Activated CD4-positive, alpha-beta memory T cell treated with anti-CD3 and anti-CD28 coated beads for 36 hours (primary cell): ENCODE measurements at regions not wholly inside any gene's neighbourhood (a gene's known extent, or its start where the extent isn't known, plus 50 kb on each side); places are given as distances from the start of the nearest gene placed in this dataset.

Source experiments
- CTCF ChIA-PET: fragments of 350-600 bp; sonication (Branson Sonifier 250); formaldehyde crosslinking; loops from one replicate; lab custom pipeline; 2021; ENCODE audit warnings: antibody characterized with exemption, inconsistent platforms; lab: Charles Lee
- POLR2A ChIA-PET: fragments of 350-600 bp; sonication (Branson Sonifier 250); formaldehyde crosslinking; loops from one replicate; lab custom pipeline; 2021; ENCODE audit warnings: antibody characterized with exemption; lab: Charles Lee
- DNase-seq: peaks from one replicate; pipeline ENCODE4 v3.0.0-alpha.2; 2020
- H3K27ac Mint-ChIP-seq: one replicate; pipeline ENCODE4 v1.8.0; 2021; ENCODE audit warnings: mixed read lengths
- H3K27me3 Mint-ChIP-seq: one replicate; pipeline ENCODE4 v1.8.0; 2021; ENCODE audit warnings: mixed read lengths
- H3K36me3 Mint-ChIP-seq: one replicate; pipeline ENCODE4 v1.8.0; 2021; ENCODE audit warnings: mixed read lengths
- H3K4me1 Mint-ChIP-seq: one replicate; pipeline ENCODE4 v1.8.0; 2021; ENCODE audit warnings: low read depth, mixed read lengths
- H3K4me3 Mint-ChIP-seq: one replicate; pipeline ENCODE4 v1.8.0; 2021; ENCODE audit warnings: mild to moderate bottlenecking, mixed read lengths
- H3K9me3 Mint-ChIP-seq: one replicate; pipeline ENCODE4 v1.8.0; 2021; ENCODE audit warnings: mixed read lengths
- intact Hi-C: fragments of 100-400 bp; cut with micrococcal nuclease; formaldehyde crosslinking; loops from one replicate; pipeline ENCODE4 v1.15.1; 2023

DNA sequence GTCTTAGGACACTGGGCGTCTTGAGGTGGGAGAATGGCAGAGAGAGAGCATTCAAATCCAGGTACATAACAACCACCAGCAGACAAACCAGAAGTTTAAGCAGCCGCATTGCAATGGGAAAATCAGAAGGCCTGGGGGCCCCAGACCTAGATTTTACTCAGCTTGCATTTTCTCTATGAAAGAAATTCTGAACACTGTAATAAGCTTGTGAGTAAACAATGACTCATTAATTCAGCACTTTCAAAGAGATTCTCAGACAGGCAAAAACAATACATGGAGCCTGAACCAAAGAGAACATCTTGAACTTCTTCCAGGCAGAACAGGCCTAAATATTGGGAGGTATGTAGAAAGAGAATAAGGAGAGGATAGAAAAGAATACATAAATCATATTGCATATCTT lies 69.8 kb upstream of the IFNG-AS1 start:
- no peak overlapping the region for H3K4me3 Mint-ChIP-seq
- ChIA-PET POLR2A (no interaction called here), CTCF (no interaction called here)
- H3K27me3 Mint-ChIP-seq, result peaks cover 2% of the 10 kb centered on the region
- H3K9me3 Mint-ChIP-seq, result no peaks in the 10 kb centered on the region
- no peak overlapping the region for H3K27ac Mint-ChIP-seq
- DNase-seq, result no peak
- intact Hi-C loops, result no loop called here
- peaks cover 16% of the 10 kb centered on the region for H3K4me1 Mint-ChIP-seq
- H3K36me3 Mint-ChIP-seq, result no peaks in the 10 kb centered on the region

DNA sequence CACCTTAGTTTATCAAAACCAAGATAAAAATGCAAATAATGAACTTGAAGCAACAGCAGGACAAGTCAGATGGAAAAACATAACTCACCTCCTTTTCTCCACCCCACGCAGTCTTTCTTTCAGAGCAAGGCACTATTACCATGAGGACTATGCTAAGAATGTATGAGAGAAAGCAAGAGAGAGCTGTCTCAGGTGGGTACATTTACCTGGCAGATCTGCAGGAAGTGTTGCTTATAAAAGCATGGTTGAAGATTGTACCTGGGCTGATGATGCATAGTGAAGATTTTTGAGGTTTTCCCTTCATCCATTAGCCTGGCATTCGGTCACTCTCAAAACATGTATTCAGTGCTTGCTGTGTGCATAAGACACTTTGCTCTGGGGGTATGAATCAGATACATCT lies 68.8 kb upstream of the IFNG-AS1 start:
- H3K4me1 Mint-ChIP-seq, result peaks cover 17% of the 10 kb centered on the region
- no peak overlapping the region for H3K27ac Mint-ChIP-seq
- no peaks in the 10 kb centered on the region for H3K36me3 Mint-ChIP-seq
- no peak for DNase-seq
- ChIA-PET CTCF (interaction anchor here (1.0 to 1.4 kb wide), 2 partner anchors 12 to 22 kb away, joined by 3 to 4 read pairs; no protein-coding TSS in a partner anchor), POLR2A (no interaction called here)
- no peaks in the 10 kb centered on the region for H3K9me3 Mint-ChIP-seq
- intact Hi-C loops, result no loop called here
- H3K27me3 Mint-ChIP-seq, result peaks cover 2% of the 10 kb centered on the region
- no peak overlapping the region for H3K4me3 Mint-ChIP-seq

DNA sequence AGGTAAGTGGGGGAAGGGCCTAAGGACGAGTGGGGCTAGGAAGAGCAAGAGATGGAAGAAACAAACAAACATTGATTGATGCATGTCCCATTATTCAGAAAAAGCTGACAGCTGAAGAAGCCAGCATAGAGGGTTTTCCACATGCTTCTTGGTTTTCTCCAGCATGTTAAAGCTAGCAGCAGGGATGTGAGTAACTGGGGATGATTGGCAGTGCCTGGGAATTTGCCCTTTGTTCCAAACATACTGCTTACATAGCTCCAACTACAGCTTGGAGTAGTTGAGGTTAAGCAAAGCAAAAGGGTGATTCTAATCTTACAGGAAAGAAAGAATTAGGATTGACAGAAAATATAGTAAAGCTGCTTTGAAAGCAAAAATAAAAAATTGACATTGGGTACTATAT lies 68.0 kb upstream of the IFNG-AS1 start:
- no peaks in the 10 kb centered on the region for H3K9me3 Mint-ChIP-seq
- H3K4me3 Mint-ChIP-seq, result no peak overlapping the region
- intact Hi-C loops, result no loop called here
- H3K36me3 Mint-ChIP-seq, result no peaks in the 10 kb centered on the region
- CTCF ChIA-PET, result interaction anchor here (0.5 to 1.4 kb wide), 5 partner anchors 13 to 1720 kb away, joined by 3 to 4 read pairs (median 3); no protein-coding TSS in a partner anchor
- peaks cover 2% of the 10 kb centered on the region for H3K27me3 Mint-ChIP-seq
- POLR2A ChIA-PET, result no interaction called here
- no peak overlapping the region for H3K27ac Mint-ChIP-seq
- no peak for DNase-seq
- H3K4me1 Mint-ChIP-seq, result peaks cover 22% of the 10 kb centered on the region

DNA sequence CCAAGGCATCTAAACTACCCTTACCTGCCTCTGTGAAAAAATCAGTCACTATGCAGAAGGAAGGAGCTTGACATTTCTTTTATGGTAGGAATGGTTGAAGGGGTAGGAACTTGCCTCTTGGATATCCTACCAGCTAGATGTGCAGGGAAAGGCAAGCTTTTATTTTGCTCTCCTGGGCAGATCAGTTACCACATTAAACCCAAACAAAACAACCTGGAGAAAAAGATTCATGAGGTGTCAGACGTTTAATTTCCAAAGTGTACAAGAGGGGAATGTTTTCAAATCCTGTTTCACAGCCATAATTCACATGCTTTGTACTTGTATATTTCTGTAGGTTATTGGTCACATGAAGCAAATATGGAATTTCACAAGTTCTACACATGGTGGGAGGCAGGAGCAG lies 67.0 kb upstream of the IFNG-AS1 start:
- H3K27ac Mint-ChIP-seq, result no peak overlapping the region
- no peaks in the 10 kb centered on the region for H3K36me3 Mint-ChIP-seq
- DNase-seq, result no peak
- intact Hi-C loops, result no loop called here
- no peaks in the 10 kb centered on the region for H3K9me3 Mint-ChIP-seq
- H3K4me1 Mint-ChIP-seq, result peaks cover 20% of the 10 kb centered on the region
- no peaks in the 10 kb centered on the region for H3K27me3 Mint-ChIP-seq
- ChIA-PET POLR2A (no interaction called here), CTCF (no interaction called here)
- H3K4me3 Mint-ChIP-seq, result no peak overlapping the region

DNA sequence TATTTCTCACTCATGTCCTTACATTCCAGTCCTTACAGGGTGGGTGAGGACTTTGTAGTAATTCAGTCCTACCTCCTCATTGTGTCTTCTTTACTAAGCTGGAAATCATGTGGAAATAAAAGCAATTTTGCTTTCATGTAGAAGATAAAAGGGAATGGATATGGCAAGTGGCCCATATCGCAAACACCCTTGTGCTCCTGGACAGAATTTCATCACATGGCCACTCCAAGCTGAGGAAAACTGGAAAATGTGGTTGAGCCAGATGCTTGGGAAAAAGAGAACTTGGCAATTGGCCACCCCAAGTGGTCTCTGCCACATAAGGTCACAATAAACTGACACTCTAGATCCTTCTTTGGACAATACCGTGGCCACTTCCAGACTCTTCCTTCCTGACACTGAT lies 64.2 kb upstream of the IFNG-AS1 start:
- no peaks in the 10 kb centered on the region for H3K36me3 Mint-ChIP-seq
- no peaks in the 10 kb centered on the region for H3K9me3 Mint-ChIP-seq
- H3K4me3 Mint-ChIP-seq, result no peak overlapping the region
- DNase-seq, result no peak
- H3K4me1 Mint-ChIP-seq, result peaks cover 12% of the 10 kb centered on the region
- intact Hi-C loops, result no loop called here
- ChIA-PET POLR2A (no interaction called here), CTCF (interaction anchor here (1.7 kb wide), 1 partner anchor 18 kb away, joined by 9 read pairs; no protein-coding TSS in a partner anchor)
- H3K27ac Mint-ChIP-seq, result no peak overlapping the region
- H3K27me3 Mint-ChIP-seq, result no peaks in the 10 kb centered on the region

DNA sequence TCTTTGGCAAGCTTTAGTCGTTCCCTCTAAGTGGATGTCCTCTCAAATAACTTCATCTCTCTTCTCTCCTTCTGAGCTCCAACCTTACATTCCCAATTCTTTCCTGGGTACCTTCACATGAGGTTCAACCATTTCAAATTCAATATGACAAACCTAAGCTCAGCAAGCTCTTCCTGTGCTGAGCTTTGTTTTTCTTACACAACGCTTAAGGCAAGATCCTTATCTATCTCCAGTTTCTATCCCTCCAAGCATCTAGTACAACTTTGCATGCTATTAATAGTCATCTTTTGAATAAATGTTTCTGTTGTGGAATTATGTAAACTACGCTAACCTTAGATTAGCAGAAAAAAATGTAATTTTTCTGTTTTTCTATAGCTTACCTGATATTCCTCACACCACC lies 63.7 kb upstream of the IFNG-AS1 start:
- Mint-ChIP-seq H3K9me3 (no peaks in the 10 kb centered on the region), H3K27ac (no peak overlapping the region), H3K36me3 (no peaks in the 10 kb centered on the region), H3K4me3 (no peak overlapping the region), H3K27me3 (no peaks in the 10 kb centered on the region), H3K4me1 (peaks cover 7% of the 10 kb centered on the region)
- DNase-seq, result no peak
- intact Hi-C loops, result no loop called here
- CTCF ChIA-PET, result interaction anchor here (1.7 kb wide), 1 partner anchor 17 kb away, joined by 9 read pairs; no protein-coding TSS in a partner anchor
- POLR2A ChIA-PET, result no interaction called here

DNA sequence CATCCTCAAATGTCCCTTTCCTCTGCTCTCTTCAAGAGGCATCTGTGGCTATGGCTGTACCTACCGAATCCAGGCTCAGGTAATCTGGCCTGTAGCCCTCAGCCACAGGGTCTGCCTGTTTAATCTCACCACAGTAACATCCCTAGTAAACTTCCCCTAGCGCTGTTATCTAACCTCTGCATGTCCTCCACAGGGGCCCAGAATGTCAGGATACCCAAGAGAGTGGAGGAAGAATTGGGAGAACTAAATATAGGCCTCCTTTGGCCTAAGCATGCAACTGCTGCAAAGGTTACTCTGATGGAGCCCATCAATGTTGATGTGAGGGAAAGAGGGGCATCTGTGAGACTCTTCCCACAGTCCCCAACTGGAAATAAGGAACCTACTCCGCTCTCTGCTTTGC lies 63.2 kb upstream of the IFNG-AS1 start:
- H3K9me3 Mint-ChIP-seq, result no peaks in the 10 kb centered on the region
- no peaks in the 10 kb centered on the region for H3K27me3 Mint-ChIP-seq
- intact Hi-C loops, result no loop called here
- no peaks in the 10 kb centered on the region for H3K36me3 Mint-ChIP-seq
- peaks cover 6% of the 10 kb centered on the region for H3K4me1 Mint-ChIP-seq
- DNase-seq, result no peak
- ChIA-PET CTCF (interaction anchor here (1.7 kb wide), 1 partner anchor 17 kb away, joined by 9 read pairs; no protein-coding TSS in a partner anchor), POLR2A (no interaction called here)
- H3K4me3 Mint-ChIP-seq, result no peak overlapping the region
- H3K27ac Mint-ChIP-seq, result no peak overlapping the region

DNA sequence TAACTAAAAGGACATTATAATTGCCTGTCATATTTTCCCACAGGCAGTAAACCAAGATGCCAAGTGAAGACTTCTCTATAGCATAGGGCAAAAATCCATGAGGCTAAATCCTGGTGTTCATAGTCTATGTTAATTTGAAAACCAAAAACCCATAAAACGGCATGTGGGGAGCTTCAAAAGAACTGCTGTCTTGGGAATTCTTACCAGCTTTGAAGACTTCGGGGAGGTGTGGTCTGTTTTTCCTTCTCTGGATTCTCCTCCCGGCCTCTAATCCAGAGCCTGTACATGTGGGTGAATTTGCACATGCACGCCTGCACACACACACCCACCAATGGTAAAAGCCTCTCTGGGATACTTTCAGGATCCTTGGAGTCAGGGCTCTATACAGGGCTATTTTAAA lies 61.9 kb upstream of the IFNG-AS1 start:
- H3K36me3 Mint-ChIP-seq, result no peaks in the 10 kb centered on the region
- H3K9me3 Mint-ChIP-seq, result no peaks in the 10 kb centered on the region
- H3K4me3 Mint-ChIP-seq, result no peak overlapping the region
- no peak overlapping the region for H3K27ac Mint-ChIP-seq
- no peaks in the 10 kb centered on the region for H3K27me3 Mint-ChIP-seq
- peaks cover 6% of the 10 kb centered on the region for H3K4me1 Mint-ChIP-seq
- CTCF ChIA-PET, result interaction anchor here (1.0 kb wide), 1 partner anchor 15 kb away, joined by 3 read pairs; no protein-coding TSS in a partner anchor
- POLR2A ChIA-PET, result no interaction called here
- no peak for DNase-seq
- intact Hi-C loops, result no loop called here

DNA sequence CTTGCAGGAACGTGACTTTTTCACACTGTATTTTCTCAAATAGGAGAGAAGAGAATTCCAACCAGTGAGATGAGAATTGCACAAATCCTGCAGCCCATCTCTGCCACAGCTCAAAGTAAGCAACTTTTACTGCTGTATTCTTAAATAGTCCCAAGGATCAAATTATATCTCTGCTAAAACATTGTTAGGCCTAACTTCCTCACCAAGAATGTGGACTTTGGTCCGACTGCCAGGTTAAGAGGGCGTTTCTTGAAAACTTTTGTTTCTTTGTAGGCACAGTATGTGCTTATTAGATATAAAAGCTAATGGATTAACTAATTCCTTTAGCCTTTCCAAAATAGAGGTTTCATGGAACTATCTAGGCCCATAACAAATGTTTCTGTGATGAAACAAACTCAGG lies 61.4 kb upstream of the IFNG-AS1 start:
- ChIA-PET POLR2A (no interaction called here), CTCF (interaction anchor here (1.0 kb wide), 1 partner anchor 15 kb away, joined by 3 read pairs; no protein-coding TSS in a partner anchor)
- intact Hi-C loops, result no loop called here
- no peaks in the 10 kb centered on the region for H3K27me3 Mint-ChIP-seq
- H3K36me3 Mint-ChIP-seq, result no peaks in the 10 kb centered on the region
- H3K27ac Mint-ChIP-seq, result no peak overlapping the region
- H3K4me3 Mint-ChIP-seq, result no peak overlapping the region
- peaks cover 6% of the 10 kb centered on the region for H3K4me1 Mint-ChIP-seq
- no peak for DNase-seq
- H3K9me3 Mint-ChIP-seq, result no peaks in the 10 kb centered on the region

DNA sequence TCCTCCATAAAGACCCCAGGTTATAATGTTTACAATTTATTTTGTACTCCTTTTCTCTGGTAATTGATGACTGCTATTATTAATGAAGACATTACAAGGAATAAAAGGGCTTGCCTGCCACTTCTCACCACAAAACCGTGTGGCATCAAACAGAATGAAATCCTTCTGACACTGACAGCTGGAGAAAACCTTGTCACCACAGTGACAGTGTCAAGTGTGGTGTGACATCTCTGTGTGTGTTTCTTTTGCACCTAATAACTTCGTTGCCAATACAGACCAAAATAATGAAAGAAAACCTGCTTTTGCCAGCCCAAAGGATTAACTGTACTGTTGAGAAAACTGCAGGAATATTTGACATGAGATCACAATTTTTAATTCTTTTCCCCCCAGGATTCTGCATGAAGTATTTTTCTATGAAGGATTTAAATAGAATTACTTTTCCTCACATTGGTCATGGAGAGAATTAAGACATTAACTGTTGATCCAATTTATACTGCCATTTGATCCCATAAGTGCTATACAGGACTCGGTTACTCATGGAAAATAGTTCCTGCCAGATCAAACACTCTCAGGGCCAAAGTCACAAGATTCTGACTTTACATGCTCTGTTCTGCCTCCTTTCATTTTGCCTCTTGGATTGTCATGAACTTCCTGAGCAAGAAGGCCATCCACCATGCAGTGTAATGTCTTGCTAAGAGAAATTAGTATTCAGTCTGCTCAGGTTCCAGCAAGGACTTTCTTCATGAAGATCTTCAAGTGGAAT lies 60.4 kb upstream of the IFNG-AS1 start:
- Mint-ChIP-seq H3K4me1 (peaks cover 6% of the 10 kb centered on the region), H3K27me3 (no peaks in the 10 kb centered on the region), H3K27ac (no peak overlapping the region), H3K4me3 (no peak overlapping the region), H3K9me3 (no peaks in the 10 kb centered on the region), H3K36me3 (no peaks in the 10 kb centered on the region)
- intact Hi-C loops, result no loop called here
- DNase-seq, result no peak
- POLR2A ChIA-PET, result no interaction called here
- CTCF ChIA-PET, result no interaction called here

DNA sequence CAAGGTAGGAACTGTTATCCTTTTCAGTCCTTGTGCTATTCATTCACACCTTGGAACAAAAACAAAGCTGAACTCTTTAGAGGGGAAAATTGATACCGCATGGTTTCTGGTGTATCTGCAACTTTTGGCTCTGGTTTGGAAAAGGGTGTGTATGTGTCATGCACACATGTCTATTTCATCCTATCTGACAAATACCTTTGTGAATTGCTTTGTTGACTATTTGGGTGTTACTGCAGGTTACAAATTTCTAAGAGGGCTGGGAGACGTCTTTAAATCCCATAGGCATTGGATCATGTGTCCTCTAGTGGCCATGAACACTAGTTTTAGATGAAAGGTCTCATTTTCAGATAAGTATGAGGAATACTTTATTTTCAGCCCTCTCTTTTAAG lies 59.9 kb upstream of the IFNG-AS1 start:
- DNase-seq, result no peak
- POLR2A ChIA-PET, result no interaction called here

DNA sequence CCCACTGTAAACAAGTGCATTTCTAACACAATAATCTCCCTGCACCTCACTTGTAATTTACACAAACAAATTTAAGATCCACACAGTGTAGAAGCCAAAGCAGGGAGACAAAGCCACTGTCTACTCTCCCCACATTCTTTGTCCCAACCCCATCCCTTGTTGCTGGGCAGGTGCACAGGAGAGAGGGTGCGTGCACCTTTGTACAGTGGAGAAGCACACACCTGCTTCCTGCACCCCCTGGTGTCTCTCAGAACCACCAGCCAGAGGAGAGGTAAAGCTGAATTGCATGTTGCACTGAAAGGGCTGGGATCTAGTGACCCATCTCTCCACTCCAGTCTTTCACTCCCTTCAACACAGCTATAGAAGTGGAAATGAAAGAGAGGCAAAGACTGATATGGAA lies 51.4 kb upstream of the IFNG-AS1 start:
- Mint-ChIP-seq H3K4me1 (no peaks in the 10 kb centered on the region), H3K36me3 (no peaks in the 10 kb centered on the region), H3K27ac (no peak overlapping the region), H3K9me3 (no peaks in the 10 kb centered on the region), H3K4me3 (no peak overlapping the region), H3K27me3 (peaks cover 8% of the 10 kb centered on the region)
- POLR2A ChIA-PET, result no interaction called here
- CTCF ChIA-PET, result interaction anchor here (7.1 kb wide), 1 partner anchor 581 kb away, joined by 130 read pairs; no protein-coding TSS in a partner anchor
- intact Hi-C loops, result no loop called here
- no peak for DNase-seq

More for the DNA sequence above, 59.9 kb upstream of the IFNG-AS1 start:
- no peaks in the 10 kb centered on the region for H3K9me3 Mint-ChIP-seq
- H3K27ac Mint-ChIP-seq, result no peak overlapping the region
- CTCF ChIA-PET, result no interaction called here
- H3K36me3 Mint-ChIP-seq, result no peaks in the 10 kb centered on the region
- intact Hi-C loops, result no loop called here
- peaks cover 6% of the 10 kb centered on the region for H3K4me1 Mint-ChIP-seq
- H3K4me3 Mint-ChIP-seq, result no peak overlapping the region
- no peaks in the 10 kb centered on the region for H3K27me3 Mint-ChIP-seq
